ENCODE measurements at regions not wholly inside any gene's neighbourhood (a gene's known extent, or its start where the extent isn't known, plus 50 kb on each side); places are given as distances from the start of the nearest gene placed in this dataset.
"Not testable (repeated sequence)": the region's sequence is repeated elsewhere in the genome, so short reads cannot be mapped to it uniquely, and the experiment has no call there.

- DNase-seq = no peak
Measured at GRCh38 chr5:101915554-101915953, 380.5 kb downstream of the SLCO4C1 start.

- DNase-seq = peak; percentile 45
Measured at GRCh38 chr5:101904736-101905135, 391.3 kb downstream of the SLCO4C1 start.

- DNase-seq = peak; percentile 28
Measured at GRCh38 chr5:101897914-101898313, 398.2 kb downstream of the SLCO4C1 start.

GRCh38 chr5:101894985-101895384 is 401.1 kb downstream of the SLCO4C1 start:
- no peak for DNase-seq

- no peak for DNase-seq
Measured at GRCh38 chr5:101878190-101878589, 417.9 kb downstream of the SLCO4C1 start.

GRCh38 chr5:101877451-101877850 is 418.6 kb downstream of the SLCO4C1 start:
- no peak for DNase-seq

- no peak for DNase-seq
Measured at GRCh38 chr5:101866473-101866872, 429.6 kb downstream of the SLCO4C1 start.

- DNase-seq = no peak
Measured at GRCh38 chr5:101860563-101860962, 435.5 kb downstream of the SLCO4C1 start.

- no peak for DNase-seq
Measured at GRCh38 chr5:101860145-101860544, 435.9 kb downstream of the SLCO4C1 start.

GRCh38 chr5:101846496-101846895 is 449.6 kb downstream of the SLCO4C1 start:
- DNase-seq = peak; percentile 16

- DNase-seq = no peak
Measured at GRCh38 chr5:101843055-101843454, 453.0 kb downstream of the SLCO4C1 start.

- DNase-seq = no peak
Measured at GRCh38 chr5:101838435-101838834, 457.6 kb downstream of the SLCO4C1 start.

- DNase-seq = no peak
Measured at GRCh38 chr5:101829255-101829654, 466.8 kb downstream of the SLCO4C1 start.

- DNase-seq = no peak
Measured at GRCh38 chr5:101811466-101811865, 484.6 kb downstream of the SLCO4C1 start.

GRCh38 chr5:101806410-101806809 is 489.7 kb downstream of the SLCO4C1 start:
- no peak for DNase-seq

GRCh38 chr5:101796427-101796826 is 499.7 kb downstream of the SLCO4C1 start:
- DNase-seq = no peak

- no peak for DNase-seq
Measured at GRCh38 chr5:101788797-101789196, 507.3 kb downstream of the SLCO4C1 start.

GRCh38 chr5:101785090-101785489 is 511.0 kb downstream of the SLCO4C1 start:
- DNase-seq = no peak

GRCh38 chr5:101783241-101784013 is 512.7 kb downstream of the SLCO4C1 start:
- DNase-seq = peak; percentile 26

- peak; percentile 5 for DNase-seq
Measured at GRCh38 chr5:101782352-101783103, 513.6 kb downstream of the SLCO4C1 start.

GRCh38 chr5:101751105-101751504 is 545.0 kb downstream of the SLCO4C1 start:
- DNase-seq = no peak

GRCh38 chr5:101743000-101743399 is 553.1 kb downstream of the SLCO4C1 start:
- DNase-seq = not testable (repeated sequence)

GRCh38 chr5:101728933-101729332 is 567.2 kb downstream of the SLCO4C1 start:
- no peak for DNase-seq

- DNase-seq = no peak
Measured at GRCh38 chr5:101721543-101721942, 574.5 kb downstream of the SLCO4C1 start.

All from retina (tissue), 1 donor.